GM12875 (cell line): ENCODE measurements at regions not wholly inside any gene's neighbourhood (a gene's known extent, or its start where the extent isn't known, plus 50 kb on each side); places are given as distances from the start of the nearest gene placed in this dataset.

Experiments
- H3K4me3 ChIP-seq: one replicate; pipeline ENCODE4 v1.5.1; 2011; ENCODE audit warnings: low read depth, low read length, control low read depth
- CTCF ChIP-seq: IDR thresholded peaks from 2 replicates; pipeline ENCODE4 v1.5.1; 2011; ENCODE audit warnings: low read depth, mild to moderate bottlenecking, control low read depth, inconsistent platforms, low read length, moderate library complexity, borderline replicate concordance; ENCODE audit not compliant: insufficient read depth

DNA sequence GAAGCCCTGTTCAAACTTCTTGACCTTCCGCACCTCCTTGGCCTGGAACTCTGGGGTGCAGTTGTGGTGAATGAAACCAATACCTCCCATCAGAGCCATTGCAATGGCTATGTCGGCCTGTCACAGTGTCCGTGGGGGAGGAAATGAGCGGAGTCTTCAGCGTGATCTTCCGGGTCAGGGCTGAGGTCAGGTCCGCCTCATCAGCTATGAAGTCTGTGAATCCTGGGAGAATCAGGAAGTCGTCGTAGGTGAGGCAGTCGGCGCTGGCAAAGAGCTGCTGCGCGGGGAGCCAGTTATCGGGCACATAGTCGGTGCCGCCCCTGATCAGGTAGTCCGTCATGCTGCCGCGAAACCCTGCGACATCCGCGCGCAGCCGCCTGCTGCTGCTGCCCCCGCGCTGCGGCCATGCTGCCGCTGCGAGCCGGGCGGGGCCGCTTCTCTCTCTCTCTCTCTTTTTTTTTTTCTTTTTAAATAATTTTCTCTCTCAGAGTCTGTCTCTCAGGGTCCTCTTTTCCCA is 154.1 kb upstream of the ZSWIM2 start:
- H3K4me3 ChIP-seq: no peak overlapping the region
- TF ChIP-seq CTCF: no peak

GRCh38 chr2:187002242-187002641 is 153.3 kb upstream of the ZSWIM2 start:
- H3K4me3 ChIP-seq: no peak overlapping the region
- no peak for TF ChIP-seq CTCF

- no peak overlapping the region for H3K4me3 ChIP-seq
- no peak for TF ChIP-seq CTCF
Observed at GRCh38 chr2:187001248-187001647, 152.3 kb upstream of the ZSWIM2 start.

DNA sequence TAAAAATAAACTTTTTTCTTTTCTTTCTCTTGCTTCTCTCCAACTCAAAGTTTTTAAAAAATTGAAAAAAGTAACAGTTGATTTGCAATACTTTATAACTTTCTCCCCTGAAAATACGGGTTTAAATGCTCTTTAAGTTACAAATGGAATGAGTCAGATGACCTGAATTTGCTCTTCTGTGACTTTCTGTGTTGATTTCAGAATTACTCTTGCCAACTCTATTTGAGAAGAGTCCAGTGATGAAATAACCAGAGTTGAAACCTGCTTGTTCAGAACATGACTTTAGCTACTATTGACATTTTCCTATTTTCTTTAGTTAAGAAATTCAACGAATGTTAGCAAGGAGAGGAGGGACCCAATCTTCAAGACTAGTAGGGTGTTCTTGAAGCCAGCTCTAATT is 146.1 kb upstream of the ZSWIM2 start:
- no peak overlapping the region for H3K4me3 ChIP-seq
- TF ChIP-seq CTCF: no peak

DNA sequence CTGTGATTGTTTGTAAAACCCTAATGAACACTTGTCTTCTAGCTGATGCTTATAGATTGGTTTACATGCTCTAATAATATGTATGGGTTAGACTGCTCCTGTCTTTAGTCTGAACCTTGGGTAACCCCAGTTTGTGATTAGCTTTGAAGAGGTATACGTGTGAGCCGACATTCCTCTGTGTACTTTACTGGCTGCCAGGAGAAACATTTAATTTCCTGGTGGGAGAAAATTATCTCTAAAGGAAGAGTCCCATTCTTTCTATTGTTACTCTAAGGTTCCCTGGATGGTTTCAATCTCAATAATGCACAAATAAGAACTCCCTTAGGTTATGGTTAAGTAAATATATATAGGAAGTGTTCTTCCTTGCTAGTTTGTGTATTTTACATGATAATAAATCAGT is 143.6 kb upstream of the ZSWIM2 start:
- no peak for TF ChIP-seq CTCF
- no peak overlapping the region for H3K4me3 ChIP-seq

- H3K4me3 ChIP-seq: no peak overlapping the region
- TF ChIP-seq CTCF: no peak
Observed at GRCh38 chr2:186991766-186992417, 142.9 kb upstream of the ZSWIM2 start.

GRCh38 chr2:186984966-186985365 is 136.0 kb upstream of the ZSWIM2 start:
- no peak overlapping the region for H3K4me3 ChIP-seq
- TF ChIP-seq CTCF: no peak
